ENCODE measurements at regions not wholly inside any gene's neighbourhood (a gene's known extent, or its start where the extent isn't known, plus 50 kb on each side); places are given as distances from the start of the nearest gene placed in this dataset.

DNA sequence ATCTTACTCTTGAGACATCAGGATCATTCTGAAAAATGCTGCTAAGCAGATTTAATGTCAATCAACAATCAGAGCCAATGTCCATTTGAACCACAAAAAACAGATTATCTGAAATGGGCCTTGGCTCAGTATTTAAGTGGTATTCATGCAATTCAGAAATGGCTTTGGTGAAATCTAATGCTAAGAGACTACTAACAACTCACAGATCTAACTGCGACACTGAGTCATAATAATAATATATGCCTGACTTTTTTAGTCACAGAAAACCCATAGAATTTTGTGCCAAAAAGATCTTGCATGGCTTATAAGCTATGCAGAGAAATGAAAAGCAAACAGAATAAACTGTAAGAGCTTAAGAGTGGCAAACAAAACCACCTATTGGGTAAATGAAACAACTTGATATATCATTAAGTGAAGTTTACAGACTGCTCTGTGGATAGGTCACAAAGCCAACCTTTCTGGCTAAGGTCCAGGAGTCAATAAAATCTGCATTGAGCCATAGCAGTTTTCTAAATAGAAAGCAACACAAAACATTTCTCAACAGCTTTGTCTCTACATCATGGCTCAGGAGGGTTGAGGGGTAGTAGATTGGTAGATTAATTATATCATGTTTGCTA, 234.3 kb downstream of the LRATD1 start:
- no peak for TF ChIP-seq POLR2AphosphoS5 (IDR thresholded peaks at IDR 0.05)
- TF ChIP-seq, protein P1, sequence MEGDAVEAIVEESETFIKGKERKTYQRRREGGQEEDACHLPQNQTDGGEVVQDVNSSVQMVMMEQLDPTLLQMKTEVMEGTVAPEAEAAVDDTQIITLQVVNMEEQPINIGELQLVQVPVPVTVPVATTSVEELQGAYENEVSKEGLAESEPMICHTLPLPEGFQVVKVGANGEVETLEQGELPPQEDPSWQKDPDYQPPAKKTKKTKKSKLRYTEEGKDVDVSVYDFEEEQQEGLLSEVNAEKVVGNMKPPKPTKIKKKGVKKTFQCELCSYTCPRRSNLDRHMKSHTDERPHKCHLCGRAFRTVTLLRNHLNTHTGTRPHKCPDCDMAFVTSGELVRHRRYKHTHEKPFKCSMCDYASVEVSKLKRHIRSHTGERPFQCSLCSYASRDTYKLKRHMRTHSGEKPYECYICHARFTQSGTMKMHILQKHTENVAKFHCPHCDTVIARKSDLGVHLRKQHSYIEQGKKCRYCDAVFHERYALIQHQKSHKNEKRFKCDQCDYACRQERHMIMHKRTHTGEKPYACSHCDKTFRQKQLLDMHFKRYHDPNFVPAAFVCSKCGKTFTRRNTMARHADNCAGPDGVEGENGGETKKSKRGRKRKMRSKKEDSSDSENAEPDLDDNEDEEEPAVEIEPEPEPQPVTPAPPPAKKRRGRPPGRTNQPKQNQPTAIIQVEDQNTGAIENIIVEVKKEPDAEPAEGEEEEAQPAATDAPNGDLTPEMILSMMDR (IDR thresholded peaks at IDR 0.05): no peak
